AG04450 (cell line): ENCODE measurements at regions not wholly inside any gene's neighbourhood (a gene's known extent, or its start where the extent isn't known, plus 50 kb on each side); places are given as distances from the start of the nearest gene placed in this dataset.

Experiments
- CTCF ChIA-PET: fragments of 300-600, 350-600 bp; formaldehyde crosslinking; extraction: SDS; loops from one replicate; lab custom pipeline; 2022; ENCODE audit warnings: antibody characterized with exemption, inconsistent platforms; lab: Charles Lee
- POLR2A ChIA-PET: fragments of 350-600 bp; formaldehyde crosslinking; extraction: SDS; loops from one replicate; lab custom pipeline; 2021; ENCODE audit warnings: antibody characterized with exemption, inconsistent platforms; lab: Yijun Ruan, JAX
- DNase-seq: peaks from one replicate; pipeline ENCODE4 v3.0.0-alpha.2; 2011; ENCODE audit warnings: low read depth, low spot score
- H3K27ac ChIP-seq: one replicate; pipeline ENCODE4 v1.5.1; 2012; ENCODE audit warnings: low read depth, low read length, control low read depth
- H3K27me3 ChIP-seq: one replicate; pipeline ENCODE4 v1.6.0; 2012; ENCODE audit warnings: low read length; ENCODE audit not compliant: control insufficient read depth, insufficient read depth
- H3K4me3 ChIP-seq: 2 replicates; pipeline ENCODE4 v1.5.1; 2011; ENCODE audit warnings: mild to moderate bottlenecking, low read depth, low read length, control low read depth
- H3K9me3 ChIP-seq: 2 replicates; pipeline ENCODE4 v1.5.1; 2012; ENCODE audit warnings: low read length; ENCODE audit not compliant: control insufficient read depth, insufficient read depth
- CTCF ChIP-seq: IDR thresholded peaks from 2 replicates; pipeline ENCODE4 v1.5.1; 2011; ENCODE audit warnings: low read depth, low read length, control low read depth, inconsistent platforms

- TF ChIP-seq CTCF = no peak
- ChIA-PET POLR2A (no interaction called here), CTCF (no interaction called here)
- no peak overlapping the region for H3K27ac ChIP-seq
- no peaks in the 10 kb centered on the region for H3K27me3 ChIP-seq
- no peak for DNase-seq
- H3K9me3 ChIP-seq = no peaks in the 10 kb centered on the region
- H3K4me3 ChIP-seq = no peak overlapping the region
Measured at GRCh38 chr12:67758521-67758920, 110.0 kb downstream of the DYRK2 start.

- Histone ChIP-seq H3K27ac (no peak overlapping the region), H3K27me3 (no peaks in the 10 kb centered on the region), H3K4me3 (no peak overlapping the region), H3K9me3 (no peaks in the 10 kb centered on the region)
- DNase-seq = no peak
- ChIA-PET CTCF (no interaction called here), POLR2A (no interaction called here)
- no peak for TF ChIP-seq CTCF
Measured at GRCh38 chr12:67759829-67760228, 111.3 kb downstream of the DYRK2 start.

GRCh38 chr12:67760586-67761275 lies 112.2 kb downstream of the DYRK2 start:
- H3K27ac ChIP-seq = no peak overlapping the region
- no peak overlapping the region for H3K4me3 ChIP-seq
- no peaks in the 10 kb centered on the region for H3K9me3 ChIP-seq
- POLR2A ChIA-PET = no interaction called here
- no peak for DNase-seq
- CTCF ChIA-PET = no interaction called here
- TF ChIP-seq CTCF = no peak
- no peaks in the 10 kb centered on the region for H3K27me3 ChIP-seq

GRCh38 chr12:67761566-67761965 lies 113.0 kb downstream of the DYRK2 start:
- H3K27ac ChIP-seq = no peak overlapping the region
- CTCF ChIA-PET = no interaction called here
- no peak for DNase-seq
- H3K4me3 ChIP-seq = no peak overlapping the region
- H3K9me3 ChIP-seq = no peaks in the 10 kb centered on the region
- no peak for TF ChIP-seq CTCF
- H3K27me3 ChIP-seq = no peaks in the 10 kb centered on the region
- POLR2A ChIA-PET = no interaction called here

GRCh38 chr12:67764055-67764454 lies 115.5 kb downstream of the DYRK2 start:
- no peak for DNase-seq
- Histone ChIP-seq H3K9me3 (no peaks in the 10 kb centered on the region), H3K4me3 (no peak overlapping the region), H3K27me3 (no peaks in the 10 kb centered on the region), H3K27ac (no peak overlapping the region)
- POLR2A ChIA-PET = no interaction called here
- CTCF ChIA-PET = interaction anchor here (0.6 kb wide), 1 partner anchor 319 kb away, joined by 3 read pairs; no protein-coding TSS in a partner anchor
- TF ChIP-seq CTCF = no peak
